ENCODE measurements at regions not wholly inside any gene's neighbourhood (a gene's known extent, or its start where the extent isn't known, plus 50 kb on each side); places are given as distances from the start of the nearest gene placed in this dataset.
"Not testable (repeated sequence)": the region's sequence is repeated elsewhere in the genome, so short reads cannot be mapped to it uniquely, and the experiment has no call there.

- H3K27ac ChIP-seq (ENCODE audit: low read depth in 1 of 2, low read length in 2 of 2): no peak overlapping the region
- intact Hi-C loops (cut with DNase I): no loop called here
- no peaks in the 10 kb centered on the region for H3K27me3 ChIP-seq (ENCODE audit: control insufficient read depth in 1 of 2, insufficient read depth in 2 of 2, low read length in 1 of 2)
- DNase-seq (no peak), ATAC-seq (ENCODE audit: low FRiP score) (no peak)
- no peaks in the 10 kb centered on the region for H3K36me3 ChIP-seq (ENCODE audit: control insufficient read depth in 1 of 2, insufficient read depth in 2 of 2, low read length in 1 of 2)
- H3K9me3 ChIP-seq (ENCODE audit: control insufficient read depth, low read length): no peaks in the 10 kb centered on the region
- no peaks in the 10 kb centered on the region for H3K4me1 ChIP-seq (ENCODE audit: control insufficient read depth in 1 of 2, insufficient read depth in 2 of 2, low read length in 2 of 2)
- no peak overlapping the region for H3K4me3 ChIP-seq (ENCODE audit: low read length in 2 of 2)
These were observed 330.8 kb downstream of the UBE2NL start for GRCh38 chrX:144214651-144215050.

- H3K4me3 ChIP-seq (ENCODE audit: low read length in 2 of 2): no peak overlapping the region
- no peaks in the 10 kb centered on the region for H3K4me1 ChIP-seq (ENCODE audit: control insufficient read depth in 1 of 2, insufficient read depth in 2 of 2, low read length in 2 of 2)
- 33 to 42% methylated on average over 4 of the region's 4 CpGs for WGBS, 2 donors
- intact Hi-C loops (cut with DNase I): no loop called here
- DNase-seq: no peak
- no peaks in the 10 kb centered on the region for H3K36me3 ChIP-seq (ENCODE audit: control insufficient read depth in 1 of 2, insufficient read depth in 2 of 2, low read length in 1 of 2)
- H3K27me3 ChIP-seq (ENCODE audit: control insufficient read depth in 1 of 2, insufficient read depth in 2 of 2, low read length in 1 of 2): no peaks in the 10 kb centered on the region
- H3K27ac ChIP-seq (ENCODE audit: low read depth in 1 of 2, low read length in 2 of 2): no peak overlapping the region
- H3K9me3 ChIP-seq (ENCODE audit: control insufficient read depth, low read length): no peaks in the 10 kb centered on the region
- no peak for ATAC-seq (ENCODE audit: low FRiP score)
These were observed 335.2 kb downstream of the UBE2NL start for GRCh38 chrX:144219035-144219434.

- ATAC-seq (ENCODE audit: low FRiP score); DNase-seq; H3K27me3 ChIP-seq (ENCODE audit: control insufficient read depth in 1 of 2, insufficient read depth in 2 of 2, low read length in 1 of 2); H3K4me1 ChIP-seq (ENCODE audit: control insufficient read depth in 1 of 2, insufficient read depth in 2 of 2, low read length in 2 of 2); H3K9me3 ChIP-seq (ENCODE audit: control insufficient read depth, low read length); H3K27ac ChIP-seq (ENCODE audit: low read depth in 1 of 2, low read length in 2 of 2); H3K4me3 ChIP-seq (ENCODE audit: low read length in 2 of 2); intact Hi-C loops (cut with DNase I); H3K36me3 ChIP-seq (ENCODE audit: control insufficient read depth in 1 of 2, insufficient read depth in 2 of 2, low read length in 1 of 2): not testable (repeated sequence)
- WGBS, 2 donors: 85 to 90% methylated on average over 20 to 40 of the region's 40 CpGs
These were observed 347.4 kb downstream of the UBE2NL start for GRCh38 chrX:144231116-144231785.

GRCh38 chrX:144253356-144253755, 369.5 kb downstream of the UBE2NL start:
- Histone ChIP-seq H3K4me1 (ENCODE audit: control insufficient read depth in 1 of 2, insufficient read depth in 2 of 2, low read length in 2 of 2) (no peaks in the 10 kb centered on the region), H3K36me3 (ENCODE audit: control insufficient read depth in 1 of 2, insufficient read depth in 2 of 2, low read length in 1 of 2) (no peaks in the 10 kb centered on the region), H3K27ac (ENCODE audit: low read depth in 1 of 2, low read length in 2 of 2) (no peak overlapping the region), H3K9me3 (ENCODE audit: control insufficient read depth, low read length) (no peaks in the 10 kb centered on the region), H3K27me3 (ENCODE audit: control insufficient read depth in 1 of 2, insufficient read depth in 2 of 2, low read length in 1 of 2) (no peaks in the 10 kb centered on the region), H3K4me3 (ENCODE audit: low read length in 2 of 2) (no peak overlapping the region)
- ATAC-seq (ENCODE audit: low FRiP score): no peak
- 50 to 52% methylated on average over 1 of the region's 1 CpG for WGBS, 2 donors
- intact Hi-C loops (cut with DNase I): no loop called here
- no peak for DNase-seq

- intact Hi-C loops (cut with DNase I): no loop called here
- H3K9me3 ChIP-seq (ENCODE audit: control insufficient read depth, low read length): no peaks in the 10 kb centered on the region
- 43 to 44% methylated on average over 3 of the region's 3 CpGs for WGBS, 2 donors
- H3K36me3 ChIP-seq (ENCODE audit: control insufficient read depth in 1 of 2, insufficient read depth in 2 of 2, low read length in 1 of 2): no peaks in the 10 kb centered on the region
- no peaks in the 10 kb centered on the region for H3K27me3 ChIP-seq (ENCODE audit: control insufficient read depth in 1 of 2, insufficient read depth in 2 of 2, low read length in 1 of 2)
- H3K4me1 ChIP-seq (ENCODE audit: control insufficient read depth in 1 of 2, insufficient read depth in 2 of 2, low read length in 2 of 2): no peaks in the 10 kb centered on the region
- no peak for ATAC-seq (ENCODE audit: low FRiP score)
- no peak overlapping the region for H3K27ac ChIP-seq (ENCODE audit: low read depth in 1 of 2, low read length in 2 of 2)
- no peak for DNase-seq
- H3K4me3 ChIP-seq (ENCODE audit: low read length in 2 of 2): no peak overlapping the region
These were observed 375.2 kb downstream of the UBE2NL start for GRCh38 chrX:144259054-144259453.

- WGBS, 2 donors: 39 to 53% methylated on average over 1 of the region's 1 CpG
- H3K27me3 ChIP-seq (ENCODE audit: control insufficient read depth in 1 of 2, insufficient read depth in 2 of 2, low read length in 1 of 2): no peaks in the 10 kb centered on the region
- DNase-seq (no peak), ATAC-seq (ENCODE audit: low FRiP score) (no peak)
- no peak overlapping the region for H3K4me3 ChIP-seq (ENCODE audit: low read length in 2 of 2)
- intact Hi-C loops (cut with DNase I): no loop called here
- H3K9me3 ChIP-seq (ENCODE audit: control insufficient read depth, low read length): no peaks in the 10 kb centered on the region
- no peaks in the 10 kb centered on the region for H3K4me1 ChIP-seq (ENCODE audit: control insufficient read depth in 1 of 2, insufficient read depth in 2 of 2, low read length in 2 of 2)
- no peaks in the 10 kb centered on the region for H3K36me3 ChIP-seq (ENCODE audit: control insufficient read depth in 1 of 2, insufficient read depth in 2 of 2, low read length in 1 of 2)
- H3K27ac ChIP-seq (ENCODE audit: low read depth in 1 of 2, low read length in 2 of 2): no peak overlapping the region
These were observed 381.8 kb downstream of the UBE2NL start for GRCh38 chrX:144265641-144266040.

GRCh38 chrX:144275367-144275766, 391.5 kb downstream of the UBE2NL start:
- Histone ChIP-seq H3K36me3 (ENCODE audit: control insufficient read depth in 1 of 2, insufficient read depth in 2 of 2, low read length in 1 of 2) (no peaks in the 10 kb centered on the region), H3K4me1 (ENCODE audit: control insufficient read depth in 1 of 2, insufficient read depth in 2 of 2, low read length in 2 of 2) (no peaks in the 10 kb centered on the region), H3K4me3 (ENCODE audit: low read length in 2 of 2) (no peak overlapping the region), H3K27ac (ENCODE audit: low read depth in 1 of 2, low read length in 2 of 2) (no peak overlapping the region), H3K27me3 (ENCODE audit: control insufficient read depth in 1 of 2, insufficient read depth in 2 of 2, low read length in 1 of 2) (no peaks in the 10 kb centered on the region), H3K9me3 (ENCODE audit: control insufficient read depth, low read length) (no peaks in the 10 kb centered on the region)
- WGBS, 2 donors: 31 to 42% methylated on average over 3 of the region's 3 CpGs
- no peak for ATAC-seq (ENCODE audit: low FRiP score)
- no peak for DNase-seq
- intact Hi-C loops (cut with DNase I): no loop called here

GRCh38 chrX:144275843-144276242, 392.0 kb downstream of the UBE2NL start:
- Histone ChIP-seq H3K4me1 (ENCODE audit: control insufficient read depth in 1 of 2, insufficient read depth in 2 of 2, low read length in 2 of 2) (no peaks in the 10 kb centered on the region), H3K4me3 (ENCODE audit: low read length in 2 of 2) (no peak overlapping the region), H3K27ac (ENCODE audit: low read depth in 1 of 2, low read length in 2 of 2) (no peak overlapping the region), H3K9me3 (ENCODE audit: control insufficient read depth, low read length) (no peaks in the 10 kb centered on the region), H3K27me3 (ENCODE audit: control insufficient read depth in 1 of 2, insufficient read depth in 2 of 2, low read length in 1 of 2) (no peaks in the 10 kb centered on the region), H3K36me3 (ENCODE audit: control insufficient read depth in 1 of 2, insufficient read depth in 2 of 2, low read length in 1 of 2) (no peaks in the 10 kb centered on the region)
- DNase-seq (no peak), ATAC-seq (ENCODE audit: low FRiP score) (no peak)
- intact Hi-C loops (cut with DNase I): no loop called here
- 40 to 56% methylated on average over 3 of the region's 3 CpGs for WGBS, 2 donors

- DNase-seq: no peak
- H3K36me3 ChIP-seq (ENCODE audit: control insufficient read depth in 1 of 2, insufficient read depth in 2 of 2, low read length in 1 of 2): no peaks in the 10 kb centered on the region
- no peak overlapping the region for H3K4me3 ChIP-seq (ENCODE audit: low read length in 2 of 2)
- no peaks in the 10 kb centered on the region for H3K9me3 ChIP-seq (ENCODE audit: control insufficient read depth, low read length)
- intact Hi-C loops (cut with DNase I): no loop called here
- H3K4me1 ChIP-seq (ENCODE audit: control insufficient read depth in 1 of 2, insufficient read depth in 2 of 2, low read length in 2 of 2): no peaks in the 10 kb centered on the region
- ATAC-seq (ENCODE audit: low FRiP score): no peak
- H3K27me3 ChIP-seq (ENCODE audit: control insufficient read depth in 1 of 2, insufficient read depth in 2 of 2, low read length in 1 of 2): no peaks in the 10 kb centered on the region
- no peak overlapping the region for H3K27ac ChIP-seq (ENCODE audit: low read depth in 1 of 2, low read length in 2 of 2)
- 71 to 77% methylated on average over 2 of the region's 2 CpGs for WGBS, 2 donors
These were observed 409.4 kb downstream of the UBE2NL start for GRCh38 chrX:144293229-144293628.

Measured in aorta (tissue), 5 donors.